ENCODE measurements at regions not wholly inside any gene's neighbourhood (a gene's known extent, or its start where the extent isn't known, plus 50 kb on each side); places are given as distances from the start of the nearest gene placed in this dataset.
A peak's percentile ranks its signal among the peaks of the same experiment; 100 is the strongest.

DNA sequence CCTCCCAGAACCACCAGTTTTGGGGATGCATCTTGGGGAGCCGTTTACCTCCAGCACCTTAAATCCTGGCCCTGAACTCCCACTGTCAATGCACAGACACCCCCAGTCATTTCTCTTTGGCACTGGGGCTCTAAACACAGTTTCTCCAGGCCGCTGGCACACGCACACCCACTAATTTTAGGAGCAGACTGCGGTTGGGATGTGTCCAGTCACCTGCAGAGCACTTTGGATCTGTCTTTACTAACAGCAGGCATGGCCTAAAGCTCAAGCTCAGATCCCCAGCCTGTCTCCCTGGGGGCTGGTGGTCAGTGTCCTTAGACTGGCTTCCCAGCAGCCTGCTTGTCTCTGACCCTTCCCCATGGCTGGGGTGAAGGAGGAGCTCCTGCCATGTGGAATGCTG is 49.9 kb downstream of the SYNE3 start:
- no peak for DNase-seq

DNA sequence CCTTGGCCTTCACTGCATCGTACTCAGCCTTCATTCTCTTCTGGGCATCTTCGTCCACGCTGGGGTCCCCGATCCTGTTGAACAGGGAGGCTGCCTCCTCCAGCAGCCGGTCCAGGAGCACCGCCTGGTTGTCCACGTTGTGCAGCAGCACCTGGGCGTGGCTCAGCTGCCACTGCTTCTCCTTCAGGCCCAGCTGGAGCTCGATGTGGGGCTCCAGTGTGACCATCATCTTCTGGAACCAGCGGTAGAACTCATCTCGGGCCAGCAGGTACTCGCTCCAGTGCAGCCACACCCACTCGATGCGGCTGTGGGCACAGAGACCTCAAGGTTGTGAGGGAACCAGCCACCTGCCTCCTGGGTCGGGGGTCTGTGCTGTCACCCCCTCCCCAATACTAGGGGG is 50.5 kb downstream of the SYNE3 start:
- DNase-seq, result no peak

DNA sequence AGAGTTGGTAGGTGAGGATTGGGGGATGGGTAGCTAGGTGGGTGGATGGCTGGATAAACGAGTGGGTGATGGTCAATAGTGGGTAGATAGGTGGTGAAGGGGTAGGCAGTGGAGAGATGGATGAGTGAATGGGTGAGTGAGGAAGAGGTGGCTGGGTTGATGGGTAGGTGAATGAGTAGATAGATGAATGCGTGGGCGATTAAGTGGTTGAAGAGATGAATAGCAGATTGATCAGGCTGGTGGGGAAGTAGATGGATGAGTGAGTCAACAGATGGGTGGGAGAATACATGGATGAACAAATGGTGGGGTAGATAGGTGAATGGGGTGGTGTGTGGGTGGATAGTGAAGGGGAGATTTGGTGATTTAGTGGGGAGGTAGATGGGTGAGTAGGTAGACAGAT is 51.1 kb downstream of the SYNE3 start:
- no peak for DNase-seq

DNA sequence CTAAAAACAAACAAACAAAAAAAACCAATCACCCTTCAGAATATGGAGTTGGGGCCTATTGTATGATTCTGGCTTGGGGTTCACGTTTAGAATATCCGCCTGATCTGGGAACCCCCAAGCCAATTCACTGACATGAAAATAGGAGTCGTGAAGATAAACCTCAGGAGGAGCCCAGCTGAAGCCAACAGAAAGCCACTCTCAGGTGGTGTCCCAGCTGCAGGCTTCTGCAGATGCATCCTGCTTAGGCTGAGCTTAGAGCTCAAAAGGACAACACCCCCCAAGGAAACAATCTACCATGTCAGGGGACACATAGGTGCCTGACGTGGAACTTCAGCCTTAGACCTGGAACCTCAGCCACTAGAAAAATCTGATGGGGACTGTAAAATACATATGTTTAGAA is 51.9 kb downstream of the SYNE3 start:
- no peak for DNase-seq

DNA sequence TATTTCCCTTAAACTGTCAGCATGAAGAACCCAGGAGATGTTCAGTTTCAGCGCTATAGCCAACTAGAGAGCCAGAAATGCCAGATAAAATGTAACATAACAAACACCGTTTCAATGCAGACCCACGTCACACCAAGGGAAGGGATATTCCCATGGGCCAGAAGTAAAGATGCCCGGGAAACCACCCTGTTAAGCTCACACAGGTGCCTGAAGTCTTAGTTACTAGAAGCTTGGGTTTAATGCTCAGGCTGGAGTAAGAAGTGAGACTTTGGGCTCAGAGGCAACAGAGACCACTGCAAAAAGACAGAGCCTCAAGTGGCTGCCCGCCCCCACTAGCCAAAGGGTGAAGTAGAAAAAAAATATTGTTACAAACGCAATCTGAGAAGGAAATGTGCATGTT is 52.3 kb downstream of the SYNE3 start:
- no peak for DNase-seq

DNA sequence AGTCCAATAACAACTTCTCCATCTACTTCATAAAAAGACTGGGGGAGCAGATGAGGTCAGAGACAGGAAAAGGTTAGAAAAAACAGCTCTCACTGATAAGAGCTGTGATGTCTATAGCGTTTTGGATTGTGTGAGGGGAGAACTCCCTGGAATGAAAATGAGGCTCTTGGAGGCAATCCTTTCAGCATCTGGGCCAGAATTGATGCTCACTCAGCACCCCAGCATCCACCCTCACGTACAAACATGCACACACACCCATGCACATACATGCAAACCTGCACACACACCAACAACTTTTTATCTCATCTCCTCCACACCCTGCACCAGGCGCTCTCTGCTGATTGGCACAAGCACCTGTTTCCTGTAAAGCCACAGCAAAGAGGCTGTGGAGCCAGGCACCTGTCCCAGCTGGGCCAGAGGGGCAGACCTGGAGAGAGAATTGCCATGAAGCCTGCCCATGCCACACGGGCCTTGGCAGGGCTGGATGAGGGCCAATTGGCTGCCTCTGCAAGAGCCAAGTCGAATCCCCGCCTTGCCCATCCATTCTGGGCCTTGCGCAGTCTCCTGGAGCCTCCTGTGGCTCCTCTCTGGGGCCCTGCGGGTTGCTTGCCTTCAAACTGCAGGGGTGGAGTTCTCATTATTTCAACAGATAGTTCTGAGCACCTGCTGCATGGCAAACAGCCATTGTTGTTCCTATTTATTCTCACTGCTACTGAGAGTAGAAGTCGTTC is 53.1 kb downstream of the SYNE3 start:
- DNase-seq, result no peak

DNA sequence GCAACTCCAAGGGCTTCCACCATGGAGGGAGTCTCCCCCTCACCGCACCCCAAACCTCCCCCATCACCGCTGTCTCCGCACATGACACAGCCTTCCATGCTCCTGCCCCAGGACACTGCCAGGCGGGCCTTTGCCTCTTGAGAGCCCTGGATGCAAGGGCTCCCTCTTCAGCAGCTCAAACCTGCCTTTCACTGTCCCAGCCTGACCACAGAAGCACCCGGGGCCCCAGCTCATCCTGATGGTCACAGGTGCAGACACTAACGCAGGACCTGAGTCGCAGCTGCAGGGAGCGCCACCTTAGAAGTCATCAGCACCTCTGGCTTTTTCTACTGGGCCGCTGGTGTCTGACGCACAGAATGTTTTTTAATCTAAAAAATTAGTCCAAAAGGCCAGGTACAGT is 54.0 kb downstream of the SYNE3 start:
- no peak for DNase-seq

DNA sequence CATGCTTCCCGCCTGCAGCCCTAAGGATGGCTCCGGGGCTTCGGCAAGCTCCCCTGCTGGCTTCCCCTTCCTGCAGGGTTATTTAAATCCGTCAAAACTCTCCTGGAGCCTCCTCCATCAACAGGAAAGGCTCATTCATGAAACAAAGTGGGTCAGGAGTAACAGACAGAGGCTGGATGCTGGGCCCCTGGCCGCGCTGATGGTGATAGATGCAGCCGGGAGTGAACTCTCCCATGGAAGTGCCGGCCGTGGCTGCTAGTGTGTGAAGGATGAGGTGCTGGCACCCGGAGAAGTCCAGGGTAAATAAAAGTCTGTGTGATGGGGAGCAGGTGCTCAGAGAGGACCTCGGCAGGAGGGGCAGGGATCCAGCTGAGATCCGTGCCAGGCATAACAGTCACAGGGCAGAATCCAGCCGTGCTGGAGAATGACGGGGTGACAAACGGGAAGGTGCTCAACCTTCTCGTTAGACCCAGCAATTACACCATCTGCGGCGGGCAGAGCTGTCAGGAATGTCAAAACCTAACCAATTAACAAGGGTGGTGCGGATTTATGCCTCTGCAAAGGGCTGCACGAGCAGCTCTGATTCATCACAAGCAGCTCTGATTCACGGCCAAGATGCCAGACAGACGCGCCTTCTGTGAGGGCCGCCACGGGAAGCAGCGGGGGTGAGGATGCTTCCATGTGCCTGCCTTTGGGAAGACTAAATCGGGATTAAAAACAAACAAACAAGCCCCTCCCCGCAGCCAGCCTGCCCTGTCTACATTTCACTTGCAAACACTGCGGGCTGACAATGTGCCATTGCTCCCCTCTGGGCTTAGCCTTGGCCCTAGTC is 55.6 kb downstream of the SYNE3 start:
- DNase-seq, result no peak

DNA sequence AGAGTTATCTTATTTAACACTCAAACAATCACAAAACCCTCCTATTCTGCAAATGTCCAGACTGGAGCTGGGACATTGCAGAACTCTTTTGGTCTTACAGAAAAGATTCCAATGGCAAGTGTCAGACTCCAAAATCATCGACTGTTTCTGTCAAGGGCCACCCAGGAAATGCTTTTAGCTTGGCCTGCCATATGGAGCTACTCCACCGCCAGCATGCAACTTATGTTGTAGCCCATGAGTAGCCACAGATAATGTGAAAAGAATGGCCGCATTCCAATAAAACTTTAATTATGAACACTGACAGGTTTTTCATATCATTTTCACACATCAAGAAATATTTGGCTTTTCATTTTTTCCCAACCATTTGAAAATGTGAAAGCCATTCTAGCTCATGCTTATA is 57.5 kb downstream of the SYNE3 start:
- no peak for DNase-seq

DNA sequence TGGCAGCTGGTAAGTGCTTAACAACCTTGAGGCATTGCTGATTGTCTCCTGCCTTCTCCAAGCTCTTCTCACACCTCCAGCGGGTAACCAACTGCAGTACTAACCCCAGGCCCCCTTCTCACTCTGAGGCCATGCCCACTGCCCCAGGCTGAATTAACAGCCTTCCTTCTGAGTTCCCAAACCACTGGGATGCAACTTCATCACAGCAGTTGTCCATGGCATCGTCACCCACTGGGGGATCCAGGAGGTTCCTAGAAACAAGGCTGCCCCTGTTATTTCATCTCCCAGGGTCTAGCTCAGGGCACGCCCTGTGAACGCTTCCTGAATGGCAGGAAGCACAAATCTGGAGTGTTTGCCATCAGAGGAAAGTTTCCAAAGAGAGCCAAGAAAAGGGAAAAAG is 58.0 kb downstream of the SYNE3 start:
- no peak for DNase-seq

DNA sequence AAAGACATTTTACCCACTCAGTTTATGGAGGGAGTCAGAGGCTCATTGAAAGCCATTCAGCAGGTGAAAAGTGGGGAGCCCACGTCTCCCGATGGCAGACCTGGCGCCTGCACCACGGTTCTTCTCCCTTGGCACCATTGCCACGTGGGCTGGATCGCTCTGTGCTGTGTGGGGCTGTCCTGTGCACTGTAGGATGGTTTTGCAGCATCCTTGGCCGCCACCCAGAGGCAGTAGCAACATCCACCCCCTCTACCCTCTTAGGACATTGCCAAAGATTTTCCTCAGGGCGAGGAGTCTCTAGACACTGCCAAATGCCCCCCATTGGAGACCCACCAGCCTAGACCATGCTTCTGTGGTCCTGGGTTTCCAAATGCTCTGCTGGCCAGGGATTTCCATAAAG is 60.2 kb downstream of the SYNE3 start:
- no peak for DNase-seq

DNA sequence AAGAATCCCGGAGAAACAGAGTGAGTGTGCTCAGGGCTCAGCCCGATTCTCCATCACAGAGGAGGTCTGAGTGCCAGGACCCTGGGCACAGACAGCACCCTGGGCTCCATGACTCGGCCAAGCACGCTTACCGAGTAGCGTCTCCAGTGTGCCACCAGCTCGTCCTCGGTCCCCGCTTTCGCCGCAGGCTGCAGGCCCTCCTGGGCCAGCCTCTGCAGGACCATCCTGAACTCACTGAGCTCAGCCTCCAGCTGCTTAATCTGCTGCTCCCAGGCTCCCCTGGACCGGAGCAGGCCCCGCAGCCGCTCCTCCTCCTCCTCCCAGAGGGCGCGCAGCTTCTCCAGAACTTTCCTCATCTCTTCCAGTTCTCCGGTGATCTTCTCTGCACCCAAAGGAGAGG is 61.2 kb downstream of the SYNE3 start:
- DNase-seq, result no peak

DNA sequence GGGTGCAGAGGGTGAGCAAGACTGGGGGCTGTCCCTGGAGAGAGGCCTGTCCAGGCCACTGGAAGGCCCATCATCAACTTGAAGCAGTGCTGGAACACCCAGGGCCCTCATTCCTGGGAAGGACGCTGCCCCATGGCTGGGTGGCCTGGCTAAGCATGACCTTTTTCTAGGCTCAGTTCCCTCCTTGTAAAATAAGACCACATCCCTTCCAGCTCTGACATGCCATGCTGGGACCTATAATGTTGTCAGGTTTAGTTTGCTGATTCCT is 62.8 kb downstream of the SYNE3 start:
- DNase-seq, result no peak

DNA sequence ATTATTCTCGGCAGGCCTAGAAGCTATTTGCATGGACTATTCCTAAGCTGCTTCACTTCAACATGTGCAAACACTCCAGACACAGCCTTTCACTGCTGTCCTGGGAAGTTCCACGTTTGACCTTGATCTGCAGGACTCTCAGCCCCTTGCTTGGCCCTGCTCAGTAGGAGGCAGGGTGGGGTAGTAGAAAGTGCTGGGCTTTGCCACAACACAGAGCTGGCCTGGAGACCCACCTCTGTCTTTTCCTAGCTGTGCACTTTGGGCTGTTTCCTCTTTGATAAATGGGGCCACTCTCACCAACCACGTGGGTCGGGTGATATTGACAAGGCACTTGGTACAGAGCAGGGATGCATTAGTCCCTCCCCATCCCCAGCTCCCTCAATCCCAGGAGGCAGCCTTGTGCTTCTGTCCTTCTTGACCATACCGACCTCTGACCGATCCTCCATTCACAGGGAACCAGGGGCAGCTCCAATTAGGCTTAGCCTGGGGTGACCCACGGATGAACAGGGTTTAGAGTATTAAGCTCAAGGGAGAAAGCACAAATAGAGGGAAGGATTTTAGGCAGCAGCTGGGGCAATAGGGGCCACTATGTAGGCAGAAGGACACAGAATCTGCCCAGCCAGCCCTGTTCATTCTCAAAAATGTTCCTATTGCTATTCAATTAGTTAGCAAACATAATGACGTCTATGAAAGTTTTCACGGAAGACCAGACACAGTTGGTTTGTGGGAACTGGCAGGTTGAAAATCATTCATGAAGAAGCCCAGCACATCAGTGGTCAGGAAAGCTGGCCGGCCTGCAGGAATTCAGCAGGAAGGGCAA is 63.3 kb downstream of the SYNE3 start:
- DNase-seq, result no peak

DNA sequence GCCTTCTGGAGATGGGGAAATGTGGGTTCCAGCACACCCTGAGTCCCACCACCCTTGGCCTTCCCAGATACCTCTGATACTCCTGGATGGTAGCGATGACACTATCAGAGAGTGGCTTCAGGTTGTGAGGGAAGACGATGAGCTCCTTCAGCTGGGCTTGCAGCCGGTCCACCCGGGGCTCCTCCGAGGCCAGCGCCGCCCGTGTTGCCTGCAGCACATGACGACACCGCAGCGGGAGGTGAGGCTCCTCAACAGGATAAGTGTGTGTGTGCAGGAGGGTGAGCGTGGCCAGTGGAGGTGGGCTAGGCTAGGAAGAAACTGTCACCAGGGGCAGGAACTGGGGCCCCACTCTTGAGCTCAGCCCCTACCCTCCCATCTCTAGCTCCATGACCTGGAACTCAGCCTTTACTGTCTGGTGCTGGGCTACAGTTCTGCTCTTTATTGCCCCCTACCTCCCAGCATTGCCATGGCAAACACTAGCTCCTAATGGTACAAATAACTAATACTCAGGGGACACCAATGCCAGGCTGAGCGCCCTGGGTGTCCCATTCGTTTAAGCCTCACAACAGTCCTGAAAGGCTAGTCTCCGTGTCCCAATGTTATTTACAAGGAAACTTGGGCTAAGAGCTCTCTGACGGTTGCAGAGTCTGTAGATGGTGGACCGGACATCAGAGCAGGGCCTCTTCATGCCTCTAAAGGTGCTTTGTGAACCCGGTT is 64.1 kb downstream of the SYNE3 start:
- no peak for DNase-seq

DNA sequence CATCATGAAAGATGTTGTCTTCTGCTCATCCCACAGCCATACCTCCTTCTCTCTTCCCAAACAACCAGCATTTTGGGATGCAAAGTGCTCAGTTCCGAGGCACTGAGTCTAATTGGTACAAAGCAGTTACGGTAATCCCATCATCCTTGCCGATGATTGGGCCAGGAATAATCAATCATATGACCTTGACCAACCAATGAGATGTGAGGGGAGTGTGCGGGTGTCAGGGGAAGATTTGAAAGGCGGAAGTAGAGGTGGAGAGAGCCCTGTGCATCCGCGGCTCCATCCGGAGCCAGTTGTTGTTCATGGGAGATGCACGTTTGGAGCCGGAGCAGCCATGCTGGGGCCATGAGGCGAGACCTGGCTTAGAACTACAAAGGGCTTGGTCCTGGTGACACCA is 67.3 kb downstream of the SYNE3 start:
- no peak for DNase-seq

DNA sequence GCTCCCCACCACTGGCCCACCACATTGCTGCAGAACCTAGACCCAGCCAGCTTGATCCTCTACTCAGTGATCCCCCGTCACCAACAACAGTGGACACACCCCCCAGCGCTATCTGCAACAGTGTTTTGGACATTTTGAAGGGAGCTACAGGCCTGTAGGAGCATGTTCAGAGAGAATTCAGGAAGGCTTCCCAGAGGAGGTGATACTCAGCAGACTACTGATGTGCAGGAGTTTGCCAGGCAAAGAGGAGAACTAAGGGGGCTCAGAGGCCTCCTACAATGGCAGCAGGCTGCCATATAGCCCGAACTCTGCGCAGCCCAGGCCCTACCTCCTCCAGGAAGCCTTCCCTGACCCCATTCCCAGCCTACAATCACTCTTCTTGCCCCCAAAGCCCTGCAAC is 70.0 kb downstream of the SYNE3 start:
- no peak for DNase-seq

DNA sequence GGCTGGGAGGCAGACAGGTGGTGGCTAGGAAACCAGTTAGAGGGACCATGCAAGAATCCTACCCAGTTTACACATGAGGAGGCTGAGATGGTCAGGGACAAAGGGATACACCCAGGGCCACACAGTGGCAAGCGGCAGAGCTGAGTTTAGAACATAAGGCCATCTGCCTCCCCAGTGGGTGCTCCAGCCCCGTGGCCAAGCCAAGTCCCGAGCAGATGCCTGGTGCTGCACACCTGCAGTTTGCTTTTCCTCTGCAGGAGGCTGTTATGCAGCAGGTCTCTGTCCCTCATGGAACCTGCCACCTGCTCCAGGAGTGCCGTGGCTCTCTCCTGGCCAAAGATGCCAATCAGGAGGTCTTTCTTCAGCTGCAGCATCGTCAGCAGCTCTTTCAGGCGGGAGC is 70.8 kb downstream of the SYNE3 start:
- no peak for DNase-seq

DNA sequence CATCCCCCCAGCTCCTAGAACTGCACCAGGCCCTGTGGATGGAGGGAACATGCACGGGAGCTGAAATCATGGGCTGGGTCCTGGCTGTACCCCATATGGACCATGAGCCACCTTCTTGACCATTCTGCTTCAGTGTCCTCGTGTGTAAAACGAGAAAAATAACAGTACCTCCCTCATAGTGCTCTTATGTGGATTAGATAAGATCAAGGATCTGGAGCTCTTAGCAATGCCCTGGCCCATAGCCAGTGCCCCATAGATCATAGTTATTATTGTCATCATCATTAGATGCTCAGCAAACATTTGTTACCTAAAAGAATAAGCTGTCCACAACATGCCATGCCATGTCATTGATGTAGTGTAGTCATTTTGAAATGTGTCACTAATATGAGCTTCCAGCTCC is 71.3 kb downstream of the SYNE3 start:
- DNase-seq, result no peak

DNA sequence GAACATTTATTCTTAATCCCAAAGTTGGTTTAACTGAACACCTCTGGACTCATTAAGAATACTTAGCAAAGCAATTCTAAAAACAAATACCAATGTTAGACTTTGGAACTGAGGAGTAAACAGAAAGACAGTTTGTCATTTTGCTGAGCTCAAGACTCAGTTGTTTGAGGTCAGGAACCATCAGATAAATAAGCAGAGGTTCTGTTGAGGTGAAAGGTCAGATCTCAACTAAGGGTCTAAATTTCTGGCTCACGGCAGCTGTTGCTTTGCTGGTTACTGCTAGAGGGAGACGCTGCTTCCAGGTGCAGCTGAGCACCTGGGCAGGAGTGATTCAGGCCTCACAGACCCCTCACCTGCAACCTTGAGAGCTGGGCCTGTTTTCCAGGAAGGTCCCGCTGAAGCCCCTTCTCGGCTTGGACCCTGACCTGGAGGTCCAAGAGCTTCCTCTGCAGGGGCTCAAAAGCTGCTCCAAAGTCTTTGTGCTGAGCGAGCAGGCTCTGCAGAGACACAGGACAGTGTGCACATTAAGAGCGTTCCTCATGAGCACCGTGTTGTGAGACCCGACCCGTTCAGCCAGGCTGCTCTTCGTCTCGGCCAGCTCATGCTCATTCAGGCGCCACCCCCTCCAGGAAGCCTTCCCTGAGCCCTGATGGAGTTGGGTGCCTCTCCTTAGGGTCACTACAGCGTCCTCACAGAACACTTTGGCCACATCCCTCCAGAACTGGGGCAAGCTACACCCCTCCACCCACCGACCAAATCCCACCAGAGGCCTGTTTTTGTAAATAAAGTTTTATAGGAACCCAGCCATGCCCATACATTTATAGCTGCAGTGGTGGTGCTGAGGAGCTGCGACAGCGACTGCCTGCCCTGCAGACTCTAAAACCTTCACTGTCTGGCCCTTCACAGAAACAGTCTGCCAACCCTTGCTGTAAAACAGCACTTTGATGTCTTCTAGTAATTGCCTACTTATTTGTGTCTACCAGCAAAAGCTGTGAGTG is 72.0 kb downstream of the SYNE3 start:
- DNase-seq, result no peak

DNA sequence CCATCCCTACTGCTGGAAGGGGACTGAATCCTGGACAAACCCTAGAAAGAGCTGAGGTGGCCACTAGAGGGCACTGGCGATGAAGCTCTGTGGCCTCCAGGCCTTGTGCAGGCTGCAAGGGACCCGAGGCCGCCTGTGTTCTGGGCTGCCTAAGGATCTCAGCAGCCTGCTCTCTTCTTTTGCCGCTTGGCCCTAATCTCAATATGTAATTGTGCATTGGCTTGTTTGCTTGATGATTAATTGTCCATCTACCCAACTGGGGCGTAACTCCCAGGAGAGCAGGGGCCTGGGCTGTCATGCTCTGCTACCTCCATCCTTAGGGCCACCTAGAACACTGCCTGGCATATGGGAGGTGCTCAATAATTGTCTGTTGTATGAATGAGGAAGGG is 73.8 kb downstream of the SYNE3 start:
- DNase-seq, result peak; percentile 56

DNA sequence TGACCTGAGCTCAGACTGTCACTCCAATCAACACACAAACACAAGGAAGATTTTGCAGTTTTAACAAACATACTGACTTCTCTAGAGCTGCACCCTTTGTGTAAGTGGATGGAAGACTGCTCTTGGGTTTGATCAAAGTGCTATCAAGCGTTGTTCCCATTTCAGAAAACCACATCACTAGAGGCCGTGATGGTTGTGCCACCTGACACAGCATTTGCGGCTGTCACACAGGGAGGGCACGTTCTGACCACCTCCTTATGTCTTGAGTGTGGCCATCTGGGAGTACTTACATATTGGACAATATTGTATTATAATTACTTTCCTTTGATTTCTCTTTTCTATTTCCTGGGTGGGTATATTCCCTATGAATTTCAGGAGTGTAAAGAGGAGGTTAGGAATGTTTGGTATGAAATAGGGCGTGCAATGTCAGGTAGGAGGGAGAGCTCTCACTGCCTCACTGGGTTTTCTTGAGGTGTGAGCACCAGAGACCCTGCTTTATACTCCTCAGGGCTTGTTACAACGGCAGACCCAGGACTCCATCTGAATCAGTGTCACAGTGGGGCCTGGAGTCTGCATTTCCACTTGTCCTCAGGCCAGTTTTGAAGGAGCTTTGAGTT is 74.3 kb downstream of the SYNE3 start:
- no peak for DNase-seq
